ENCODE measurements at regions not wholly inside any gene's neighbourhood (a gene's known extent, or its start where the extent isn't known, plus 50 kb on each side); places are given as distances from the start of the nearest gene placed in this dataset.

DNA sequence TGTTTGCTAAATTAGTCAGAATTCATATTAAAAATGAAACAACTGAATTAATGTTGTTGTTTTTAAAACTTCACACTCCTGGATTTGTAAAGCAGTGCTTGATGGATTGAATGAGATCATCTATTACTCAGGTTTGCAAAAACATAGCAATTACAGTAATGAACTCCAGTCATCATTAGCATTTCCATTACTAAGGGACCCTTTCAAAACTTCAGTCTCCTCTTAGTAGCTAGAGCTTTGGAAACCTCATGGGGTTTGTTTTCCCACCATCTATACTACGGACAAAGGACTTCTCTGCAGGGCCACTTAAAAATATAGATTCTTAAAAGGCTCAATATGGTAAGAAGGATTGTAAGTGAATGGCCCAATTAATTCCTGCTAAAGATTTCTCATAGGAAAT is 174.5 kb upstream of the PRNP start:
- TF ChIP-seq EZH2 (IDR thresholded peaks at IDR 0.05) (no peak), POLR2AphosphoS5 (IDR thresholded peaks at IDR 0.05; ENCODE audit: borderline replicate concordance, low read depth, low read length) (no peak)
